WTC11 (cell line): ENCODE measurements at regions not wholly inside any gene's neighbourhood (a gene's known extent, or its start where the extent isn't known, plus 50 kb on each side); places are given as distances from the start of the nearest gene placed in this dataset.

Experiments used
- ATAC-seq: fragments of 200-7000 bp; cut with Tn5 transposase; 2 replicates; pipeline ENCODE4 v1.10.0; 2021; ENCODE audit warnings: mild to moderate bottlenecking, moderate library complexity
- CTCF ChIA-PET: fragments of 300-600 bp; sonication (Branson Sonifier 250); formaldehyde crosslinking; loops from one replicate; lab custom pipeline; 2021; ENCODE audit warnings: antibody characterized with exemption; lab: Charles Lee
- POLR2A ChIA-PET: fragments of 350-600 bp; sonication (Branson Sonifier 250); formaldehyde crosslinking; loops from one replicate; lab custom pipeline; 2021; ENCODE audit warnings: antibody characterized with exemption; lab: Charles Lee
- DNase-seq: peaks from one replicate; pipeline ENCODE4 v3.0.0; 2021; ENCODE audit warnings: low spot score
- H3K27ac Mint-ChIP-seq: 2 replicates; pipeline ENCODE4 v1.8.0; 2021; ENCODE audit warnings: mixed read lengths
- H3K27me3 Mint-ChIP-seq: 2 replicates; pipeline ENCODE4 v1.8.0; 2021; ENCODE audit warnings: low read depth, mild to moderate bottlenecking, moderate library complexity, mixed read lengths
- H3K36me3 Mint-ChIP-seq: 2 replicates; pipeline ENCODE4 v1.8.0; 2021; ENCODE audit warnings: mixed read lengths
- H3K4me1 Mint-ChIP-seq: 2 replicates; pipeline ENCODE4 v1.8.0; 2022; ENCODE audit warnings: mixed read lengths
- H3K4me3 Mint-ChIP-seq: 2 replicates; pipeline ENCODE4 v1.8.0; 2021; ENCODE audit warnings: mild to moderate bottlenecking, moderate library complexity, mixed read lengths
- H3K9me3 Mint-ChIP-seq: 2 replicates; pipeline ENCODE4 v1.8.0; 2021; ENCODE audit warnings: mixed read lengths
- ATF2 ChIP-seq: sonication (generic); formaldehyde crosslinking; IDR thresholded peaks from 2 replicates; pipeline ENCODE4 v1.8.1; 2022; ENCODE audit warnings: low read depth, missing genetic modification reagents, borderline replicate concordance
- ATF6 ChIP-seq: sonication (generic); formaldehyde crosslinking; IDR thresholded peaks from 2 replicates; pipeline ENCODE4 v1.8.1; 2023; ENCODE audit warnings: mild to moderate bottlenecking, missing genetic modification reagents
- CREB1 ChIP-seq: sonication (generic); formaldehyde crosslinking; IDR thresholded peaks from 2 replicates; pipeline ENCODE4 v1.8.0; 2023; ENCODE audit warnings: mild to moderate bottlenecking, missing genetic modification reagents
- CTCF ChIP-seq: fragments of 200-600 bp; IDR thresholded peaks from 2 replicates; pipeline ENCODE4 v1.8.0; 2022; ENCODE audit warnings: antibody characterized with exemption
- IRF2 ChIP-seq: sonication (generic); formaldehyde crosslinking; IDR thresholded peaks from 2 replicates; pipeline ENCODE4 v1.8.0; 2022; ENCODE audit warnings: low read depth, missing genetic modification reagents, borderline replicate concordance
- JUN ChIP-seq: sonication (generic); formaldehyde crosslinking; IDR thresholded peaks from 2 replicates; pipeline ENCODE4 v1.8.0; 2023; ENCODE audit warnings: mild to moderate bottlenecking, missing genetic modification reagents
- MXD4 ChIP-seq: fragments of 250-450 bp; sonication (Bioruptor Pico); IDR thresholded peaks from 2 replicates; pipeline ENCODE4 v1.8.0; 2021; ENCODE audit warnings: mild to moderate bottlenecking, moderate library complexity, borderline replicate concordance
- NR3C1 ChIP-seq: sonication (generic); formaldehyde crosslinking; conservative IDR thresholded peaks from 2 replicates; pipeline ENCODE4 v1.8.1; 2023; ENCODE audit warnings: low read depth, mild to moderate bottlenecking, missing genetic modification reagents
- OVOL2 ChIP-seq: fragments of 250-450 bp; sonication (Bioruptor Pico); IDR thresholded peaks from 2 replicates; pipeline ENCODE4 v1.9.0; 2021; ENCODE audit warnings: mild to moderate bottlenecking, borderline replicate concordance
- PRRX2 ChIP-seq: fragments of 250-450 bp; sonication (Bioruptor Pico); IDR thresholded peaks from 2 replicates; pipeline ENCODE4 v1.8.0; 2021; ENCODE audit warnings: mild to moderate bottlenecking
- SMAD3 ChIP-seq: sonication (generic); formaldehyde crosslinking; IDR thresholded peaks from 2 replicates; pipeline ENCODE4 v1.8.0; 2022; ENCODE audit warnings: missing genetic modification reagents, mild to moderate bottlenecking, borderline replicate concordance
- SMAD4 ChIP-seq: sonication (generic); formaldehyde crosslinking; IDR thresholded peaks from 2 replicates; pipeline ENCODE4 v1.8.0; 2022; ENCODE audit warnings: mild to moderate bottlenecking, missing genetic modification reagents
- TEAD4 ChIP-seq: sonication (generic); formaldehyde crosslinking; IDR thresholded peaks from 2 replicates; pipeline ENCODE4 v1.8.0; 2022; ENCODE audit warnings: mild to moderate bottlenecking, missing genetic modification reagents
- USF2 ChIP-seq: sonication (generic); formaldehyde crosslinking; IDR thresholded peaks from 2 replicates; pipeline ENCODE4 v1.8.1; 2023; ENCODE audit warnings: mild to moderate bottlenecking, missing genetic modification reagents, moderate library complexity
- ZBTB21 ChIP-seq: sonication (generic); formaldehyde crosslinking; IDR thresholded peaks from 2 replicates; pipeline ENCODE4 v1.8.1; 2023; ENCODE audit warnings: mild to moderate bottlenecking, missing genetic modification reagents, borderline replicate concordance
- ZNF121 ChIP-seq: sonication (generic); formaldehyde crosslinking; IDR thresholded peaks from 2 replicates; pipeline ENCODE4 v1.8.0; 2023; ENCODE audit warnings: missing genetic modification reagents
- ZNF317 ChIP-seq: sonication (generic); formaldehyde crosslinking; IDR thresholded peaks from 2 replicates; pipeline ENCODE4 v1.8.1; 2023; ENCODE audit warnings: low read depth, mild to moderate bottlenecking, moderate library complexity, missing genetic modification reagents, borderline replicate concordance
- ZNF396 ChIP-seq: fragments of 250-450 bp; sonication (Bioruptor Pico); IDR thresholded peaks from 2 replicates; pipeline ENCODE4 v1.8.0; 2021; ENCODE audit warnings: mild to moderate bottlenecking, moderate library complexity, borderline replicate concordance
- ZNF416 ChIP-seq: fragments of 250-450 bp; sonication (Bioruptor Pico); IDR thresholded peaks from 2 replicates; pipeline ENCODE4 v1.9.0; 2021; ENCODE audit warnings: mild to moderate bottlenecking, inconsistent platforms
- ZNF423 ChIP-seq: fragments of 250-450 bp; sonication (Bioruptor Pico); IDR thresholded peaks from 2 replicates; pipeline ENCODE4 v2.1.2; 2022; ENCODE audit warnings: mild to moderate bottlenecking, moderate library complexity

GRCh38 chr15:79373113-79373512 lies 59.0 kb upstream of the MINAR1 start:
- H3K4me3 Mint-ChIP-seq, result no peak overlapping the region
- ATAC-seq (no peak), DNase-seq (no peak)
- CTCF ChIA-PET, result interaction anchor here (1.1 to 1.3 kb wide), 2 partner anchors 8 to 223 kb away, joined by 4 to 5 read pairs; no protein-coding TSS in a partner anchor
- peaks cover 63% of the 10 kb centered on the region for H3K4me1 Mint-ChIP-seq
- peaks cover 26% of the 10 kb centered on the region for H3K9me3 Mint-ChIP-seq
- H3K36me3 Mint-ChIP-seq, result peaks cover 7% of the 10 kb centered on the region
- POLR2A ChIA-PET, result no interaction called here
- H3K27me3 Mint-ChIP-seq, result peaks cover 5% of the 10 kb centered on the region
- TF ChIP-seq ZNF416 (CRISPR knock-in tag) (no peak), TEAD4 (CRISPR knock-in tag) (no peak), CTCF (no peak), ZNF121 (CRISPR knock-in tag) (no peak), ZBTB21 (no peak), CREB1 (CRISPR knock-in tag) (no peak), ZNF396 (no peak), ATF6 (CRISPR knock-in tag) (no peak), ZNF317 (CRISPR knock-in tag) (no peak), JUN (CRISPR knock-in tag) (no peak), USF2 (CRISPR knock-in tag) (no peak), OVOL2 (CRISPR knock-in tag) (no peak), MXD4 (CRISPR knock-in tag) (no peak)
- TF ChIP-seq, all 79 proteins: peak for 0
- no peak overlapping the region; the same call in 1 of the 2 replicates for H3K27ac Mint-ChIP-seq

GRCh38 chr15:79373728-79374127 lies 58.4 kb upstream of the MINAR1 start:
- TF ChIP-seq NR3C1 (CRISPR knock-in tag), result no peak
- TF ChIP-seq IRF2 (CRISPR knock-in tag), result no peak
- TF ChIP-seq PRRX2 (CRISPR knock-in tag), result no peak
- Mint-ChIP-seq H3K27me3 (peaks cover 5% of the 10 kb centered on the region), H3K36me3 (peaks cover 7% of the 10 kb centered on the region), H3K4me1 (peaks cover 56% of the 10 kb centered on the region), H3K27ac (peak overlapping the region; percentile 15; the same call in 1 of the 2 replicates), H3K4me3 (no peak overlapping the region), H3K9me3 (peaks cover 29% of the 10 kb centered on the region)
- ChIA-PET POLR2A (no interaction called here), CTCF (no interaction called here)
- DNase-seq, result no peak
- ATAC-seq, result peak; percentile 89

GRCh38 chr15:79376383-79376782 lies 55.8 kb upstream of the MINAR1 start:
- POLR2A ChIA-PET, result no interaction called here
- CTCF ChIA-PET, result interaction anchor here (1.0 kb wide), 1 partner anchor 220 kb away, joined by 3 read pairs; no protein-coding TSS in a partner anchor

More at GRCh38 chr15:79376383-79376782, 55.8 kb upstream of the MINAR1 start:
- DNase-seq, result no peak
- Mint-ChIP-seq H3K9me3 (peaks cover 29% of the 10 kb centered on the region), H3K4me3 (no peak overlapping the region), H3K36me3 (peaks cover 7% of the 10 kb centered on the region), H3K4me1 (peaks cover 39% of the 10 kb centered on the region), H3K27me3 (peaks cover 5% of the 10 kb centered on the region), H3K27ac (no peak overlapping the region)
- TF ChIP-seq ATF2 (no peak), CTCF (no peak), SMAD3 (CRISPR knock-in tag) (no peak), ZNF423 (no peak), SMAD4 (CRISPR knock-in tag) (no peak)
- ATAC-seq, result no peak
